Stomach (tissue), 4 donors: ENCODE measurements at regions not wholly inside any gene's neighbourhood (a gene's known extent, or its start where the extent isn't known, plus 50 kb on each side); places are given as distances from the start of the nearest gene placed in this dataset.

Source experiments
- POLR2A ChIP-seq, 4 donors: fragments of 450-650 bp; IDR thresholded peaks; one replicate each; pipeline ENCODE4 v1.6.1; 2016; ENCODE audit warnings: antibody characterized with exemption in 4 of 4, control low read depth in 2 of 4, mild to moderate bottlenecking in 1 of 4, moderate library complexity in 1 of 4
- POLR2AphosphoS5 ChIP-seq, 3 donors: sonication (generic); formaldehyde crosslinking; IDR thresholded peaks; one replicate each; pipeline ENCODE4 v1.6.1; 2016; ENCODE audit warnings: antibody characterized with exemption in 3 of 3
- TF ChIP-seq, protein P1 (sequence below), 7 experiments: fragments of 450-650 bp in 4 of 7; fragments of 200-600 bp in 3 of 7; sonication (generic) in 3 of 7; IDR thresholded peaks; one replicate each; pipeline ENCODE4 v1.5.1; 2016 to 2019; ENCODE audit warnings: antibody characterized with exemption in 7 of 7, control low read depth in 2 of 7, mild to moderate bottlenecking in 1 of 7

- TF ChIP-seq, protein P1, sequence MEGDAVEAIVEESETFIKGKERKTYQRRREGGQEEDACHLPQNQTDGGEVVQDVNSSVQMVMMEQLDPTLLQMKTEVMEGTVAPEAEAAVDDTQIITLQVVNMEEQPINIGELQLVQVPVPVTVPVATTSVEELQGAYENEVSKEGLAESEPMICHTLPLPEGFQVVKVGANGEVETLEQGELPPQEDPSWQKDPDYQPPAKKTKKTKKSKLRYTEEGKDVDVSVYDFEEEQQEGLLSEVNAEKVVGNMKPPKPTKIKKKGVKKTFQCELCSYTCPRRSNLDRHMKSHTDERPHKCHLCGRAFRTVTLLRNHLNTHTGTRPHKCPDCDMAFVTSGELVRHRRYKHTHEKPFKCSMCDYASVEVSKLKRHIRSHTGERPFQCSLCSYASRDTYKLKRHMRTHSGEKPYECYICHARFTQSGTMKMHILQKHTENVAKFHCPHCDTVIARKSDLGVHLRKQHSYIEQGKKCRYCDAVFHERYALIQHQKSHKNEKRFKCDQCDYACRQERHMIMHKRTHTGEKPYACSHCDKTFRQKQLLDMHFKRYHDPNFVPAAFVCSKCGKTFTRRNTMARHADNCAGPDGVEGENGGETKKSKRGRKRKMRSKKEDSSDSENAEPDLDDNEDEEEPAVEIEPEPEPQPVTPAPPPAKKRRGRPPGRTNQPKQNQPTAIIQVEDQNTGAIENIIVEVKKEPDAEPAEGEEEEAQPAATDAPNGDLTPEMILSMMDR (IDR thresholded peaks at IDR 0.05): no peak
- TF ChIP-seq POLR2A (IDR thresholded peaks at IDR 0.05) (no peak), POLR2AphosphoS5 (IDR thresholded peaks at IDR 0.05) (no peak)
Observed at GRCh38 chr1:88230126-88230525, 453.9 kb upstream of the PKN2 start.
